Stomach (tissue), 4 donors: ENCODE measurements at regions not wholly inside any gene's neighbourhood (a gene's known extent, or its start where the extent isn't known, plus 50 kb on each side); places are given as distances from the start of the nearest gene placed in this dataset.

Experiments used
- POLR2AphosphoS5 ChIP-seq, 3 donors: sonication (generic); formaldehyde crosslinking; IDR thresholded peaks; one replicate each; pipeline ENCODE4 v1.6.1; 2016; ENCODE audit warnings: antibody characterized with exemption in 3 of 3
- TF ChIP-seq, protein P1 (sequence below), 7 experiments: fragments of 450-650 bp in 4 of 7; fragments of 200-600 bp in 3 of 7; sonication (generic) in 3 of 7; IDR thresholded peaks; one replicate each; pipeline ENCODE4 v1.5.1; 2016 to 2019; ENCODE audit warnings: antibody characterized with exemption in 7 of 7, control low read depth in 2 of 7, mild to moderate bottlenecking in 1 of 7

DNA sequence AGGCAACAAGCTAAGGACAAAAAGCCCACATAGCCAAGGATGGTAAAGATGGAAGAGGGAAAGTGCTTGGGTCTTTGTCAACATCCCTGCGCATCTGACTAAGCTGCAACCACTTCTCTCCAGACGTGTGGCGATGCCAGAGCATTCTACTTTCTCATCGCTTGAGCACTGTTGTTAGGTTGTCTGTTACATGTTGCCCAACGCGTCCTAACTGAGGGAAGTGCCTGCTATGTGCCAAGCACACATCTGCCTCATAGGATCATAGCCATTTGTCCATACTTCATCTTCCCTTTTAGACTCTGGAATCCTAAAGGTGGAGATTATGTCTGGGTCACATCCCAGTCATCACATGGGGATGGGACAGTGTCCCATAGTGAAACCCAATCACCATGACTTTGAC is 464.9 kb downstream of the MATN1 start:
- TF ChIP-seq, protein P1, sequence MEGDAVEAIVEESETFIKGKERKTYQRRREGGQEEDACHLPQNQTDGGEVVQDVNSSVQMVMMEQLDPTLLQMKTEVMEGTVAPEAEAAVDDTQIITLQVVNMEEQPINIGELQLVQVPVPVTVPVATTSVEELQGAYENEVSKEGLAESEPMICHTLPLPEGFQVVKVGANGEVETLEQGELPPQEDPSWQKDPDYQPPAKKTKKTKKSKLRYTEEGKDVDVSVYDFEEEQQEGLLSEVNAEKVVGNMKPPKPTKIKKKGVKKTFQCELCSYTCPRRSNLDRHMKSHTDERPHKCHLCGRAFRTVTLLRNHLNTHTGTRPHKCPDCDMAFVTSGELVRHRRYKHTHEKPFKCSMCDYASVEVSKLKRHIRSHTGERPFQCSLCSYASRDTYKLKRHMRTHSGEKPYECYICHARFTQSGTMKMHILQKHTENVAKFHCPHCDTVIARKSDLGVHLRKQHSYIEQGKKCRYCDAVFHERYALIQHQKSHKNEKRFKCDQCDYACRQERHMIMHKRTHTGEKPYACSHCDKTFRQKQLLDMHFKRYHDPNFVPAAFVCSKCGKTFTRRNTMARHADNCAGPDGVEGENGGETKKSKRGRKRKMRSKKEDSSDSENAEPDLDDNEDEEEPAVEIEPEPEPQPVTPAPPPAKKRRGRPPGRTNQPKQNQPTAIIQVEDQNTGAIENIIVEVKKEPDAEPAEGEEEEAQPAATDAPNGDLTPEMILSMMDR (IDR thresholded peaks at IDR 0.05), result no peak
- TF ChIP-seq POLR2AphosphoS5 (IDR thresholded peaks at IDR 0.05), result no peak
